Liver (tissue), 8 donors: ENCODE measurements at regions not wholly inside any gene's neighbourhood (a gene's known extent, or its start where the extent isn't known, plus 50 kb on each side); places are given as distances from the start of the nearest gene placed in this dataset.

Experiments
- DNase-seq: peaks from one replicate; pipeline ENCODE4 v3.0.0-alpha.2; 2017; ENCODE audit warnings: low spot score
- H3K27ac ChIP-seq, 2 donors: one replicate each; pipeline ENCODE4 v1.7.0; 2013; ENCODE audit warnings: inconsistent platforms in 2 of 2, low read length in 2 of 2, control low read depth in 1 of 2, low read depth in 1 of 2, mild to moderate bottlenecking in 1 of 2
- H3K27me3 ChIP-seq, 4 donors: one replicate each; pipeline versions ENCODE4 v1.6.1 to v1.7.0; 2013; ENCODE audit warnings: low read length in 3 of 4, inconsistent platforms in 1 of 4, mild to moderate bottlenecking in 1 of 4, moderate library complexity in 1 of 4; ENCODE audit not compliant: control insufficient read depth in 4 of 4, insufficient read depth in 4 of 4
- H3K36me3 ChIP-seq, 4 donors: one replicate each; pipeline versions ENCODE4 v1.6.1 to v1.7.0; 2013; ENCODE audit warnings: low read length in 3 of 4, mild to moderate bottlenecking in 3 of 4, low read depth in 1 of 4, moderate library complexity in 1 of 4; ENCODE audit not compliant: control insufficient read depth in 4 of 4, insufficient read depth in 3 of 4
- H3K4me1 ChIP-seq, 4 donors: one replicate each; pipeline versions ENCODE4 v1.6.1 to v1.7.0; 2013; ENCODE audit warnings: low read length in 3 of 4, mild to moderate bottlenecking in 3 of 4, moderate library complexity in 1 of 4; ENCODE audit not compliant: control insufficient read depth in 4 of 4, insufficient read depth in 4 of 4
- H3K4me3 ChIP-seq, 3 donors: one replicate each; pipeline versions ENCODE4 v1.6.1 to v1.7.0; 2013; ENCODE audit warnings: low read length in 3 of 3, control low read depth in 1 of 3, low read depth in 1 of 3, mild to moderate bottlenecking in 1 of 3
- H3K9ac ChIP-seq, 2 donors: one replicate each; pipeline ENCODE4 v1.7.0; 2013; ENCODE audit warnings: low read length in 2 of 2, mild to moderate bottlenecking in 2 of 2, moderate library complexity in 2 of 2, control low read depth in 1 of 2, low read depth in 1 of 2
- H3K9me3 ChIP-seq, 4 donors: one replicate each; pipeline versions ENCODE4 v1.6.1 to v1.7.0; 2013; ENCODE audit warnings: low read length in 3 of 4; ENCODE audit not compliant: control insufficient read depth in 4 of 4
- ATF3 ChIP-seq: IDR thresholded peaks from 2 replicates; pipeline ENCODE4 v1.6.1; 2016; ENCODE audit warnings: antibody characterized with exemption
- FOXA1 ChIP-seq: IDR thresholded peaks from 2 replicates; pipeline ENCODE4 v1.6.1; 2016; ENCODE audit warnings: antibody characterized with exemption
- GABPA ChIP-seq, 2 donors: IDR thresholded peaks in 1 of 2; conservative IDR thresholded peaks in 1 of 2; 2 replicates each; pipeline ENCODE4 v1.6.1; 2016; ENCODE audit warnings: antibody characterized with exemption in 2 of 2, mild to moderate bottlenecking in 1 of 2, moderate library complexity in 1 of 2
- HNF4A ChIP-seq, 2 donors: conservative IDR thresholded peaks; 2 replicates each; pipeline ENCODE4 v1.6.1; 2016; ENCODE audit warnings: antibody characterized with exemption in 2 of 2, mild to moderate bottlenecking in 2 of 2
- HNF4G ChIP-seq: IDR thresholded peaks from 2 replicates; pipeline ENCODE4 v1.6.1; 2016; ENCODE audit warnings: antibody characterized with exemption
- JUND ChIP-seq, 2 donors: IDR thresholded peaks; 2 replicates each; pipeline ENCODE4 v1.6.1; 2016; ENCODE audit warnings: antibody characterized with exemption in 2 of 2
- MAX ChIP-seq: IDR thresholded peaks from 2 replicates; pipeline ENCODE4 v1.6.1; 2016; ENCODE audit warnings: antibody characterized with exemption
- NR2F2 ChIP-seq: IDR thresholded peaks from 2 replicates; pipeline ENCODE4 v1.6.1; 2016; ENCODE audit warnings: antibody characterized with exemption
- RAD21 ChIP-seq, 2 donors: IDR thresholded peaks; 2 replicates each; pipeline ENCODE4 v1.6.1; 2016; ENCODE audit warnings: antibody characterized with exemption in 2 of 2, mild to moderate bottlenecking in 2 of 2
- REST ChIP-seq: IDR thresholded peaks from 2 replicates; pipeline ENCODE4 v1.6.1; 2016; ENCODE audit warnings: antibody characterized with exemption, mild to moderate bottlenecking
- TAF1 ChIP-seq: conservative IDR thresholded peaks from 2 replicates; pipeline ENCODE4 v1.6.1; 2016; ENCODE audit warnings: antibody characterized with exemption, mild to moderate bottlenecking
- YY1 ChIP-seq: IDR thresholded peaks from 2 replicates; pipeline ENCODE4 v1.6.1; 2016; ENCODE audit warnings: antibody characterized with exemption, mild to moderate bottlenecking
- WGBS: extraction: QIAGEN DNeasy Blood & Tissue Kit; methylation state at CpG from one replicate; pipeline ENCODE4 v1.1.7; 2013; 5-methylcytosine and 5-hydroxymethylcytosine counted together
- TF ChIP-seq, protein P1 (sequence below): fragments of 150-350 bp; IDR thresholded peaks from 2 replicates; pipeline ENCODE4 v1.5.1; 2017; ENCODE audit warnings: improper control_type of control experiment, low read depth, low read length; ENCODE audit not compliant: missing input control
- TF ChIP-seq, protein P2 (sequence below): IDR thresholded peaks from 2 replicates; pipeline ENCODE4 v1.6.1; 2016; ENCODE audit warnings: antibody characterized with exemption
- donor health status: healthy.
- donor health status: healthy.
- donor health status: healthy.
- donor health status: healthy.
- donor health status: healthy.

GRCh38 chr17:12310811-12311210 is 290.1 kb downstream of the MAP2K4 start:
- Histone ChIP-seq H3K27me3 (no peaks in the 10 kb centered on the region), H3K4me1 (no peaks in the 10 kb centered on the region), H3K9me3 (peaks cover 0 to 5% (median under 1%) of the 10 kb centered on the region in 4 donors), H3K9ac (no peak overlapping the region), H3K4me3 (no peak overlapping the region), H3K36me3 (no peaks in the 10 kb centered on the region), H3K27ac (no peak overlapping the region)
- no peak for DNase-seq
- TF ChIP-seq MAX: no peak
- TF ChIP-seq REST: no peak
- TF ChIP-seq FOXA1: no peak
- no peak for TF ChIP-seq RAD21 (IDR thresholded peaks at IDR 0.05)
- no peak for TF ChIP-seq ATF3
- no peak for TF ChIP-seq YY1
- TF ChIP-seq NR2F2: no peak
- TF ChIP-seq, protein P1, sequence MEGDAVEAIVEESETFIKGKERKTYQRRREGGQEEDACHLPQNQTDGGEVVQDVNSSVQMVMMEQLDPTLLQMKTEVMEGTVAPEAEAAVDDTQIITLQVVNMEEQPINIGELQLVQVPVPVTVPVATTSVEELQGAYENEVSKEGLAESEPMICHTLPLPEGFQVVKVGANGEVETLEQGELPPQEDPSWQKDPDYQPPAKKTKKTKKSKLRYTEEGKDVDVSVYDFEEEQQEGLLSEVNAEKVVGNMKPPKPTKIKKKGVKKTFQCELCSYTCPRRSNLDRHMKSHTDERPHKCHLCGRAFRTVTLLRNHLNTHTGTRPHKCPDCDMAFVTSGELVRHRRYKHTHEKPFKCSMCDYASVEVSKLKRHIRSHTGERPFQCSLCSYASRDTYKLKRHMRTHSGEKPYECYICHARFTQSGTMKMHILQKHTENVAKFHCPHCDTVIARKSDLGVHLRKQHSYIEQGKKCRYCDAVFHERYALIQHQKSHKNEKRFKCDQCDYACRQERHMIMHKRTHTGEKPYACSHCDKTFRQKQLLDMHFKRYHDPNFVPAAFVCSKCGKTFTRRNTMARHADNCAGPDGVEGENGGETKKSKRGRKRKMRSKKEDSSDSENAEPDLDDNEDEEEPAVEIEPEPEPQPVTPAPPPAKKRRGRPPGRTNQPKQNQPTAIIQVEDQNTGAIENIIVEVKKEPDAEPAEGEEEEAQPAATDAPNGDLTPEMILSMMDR: no peak
- TF ChIP-seq JUND (IDR thresholded peaks at IDR 0.05): no peak
- TF ChIP-seq, protein P2, sequence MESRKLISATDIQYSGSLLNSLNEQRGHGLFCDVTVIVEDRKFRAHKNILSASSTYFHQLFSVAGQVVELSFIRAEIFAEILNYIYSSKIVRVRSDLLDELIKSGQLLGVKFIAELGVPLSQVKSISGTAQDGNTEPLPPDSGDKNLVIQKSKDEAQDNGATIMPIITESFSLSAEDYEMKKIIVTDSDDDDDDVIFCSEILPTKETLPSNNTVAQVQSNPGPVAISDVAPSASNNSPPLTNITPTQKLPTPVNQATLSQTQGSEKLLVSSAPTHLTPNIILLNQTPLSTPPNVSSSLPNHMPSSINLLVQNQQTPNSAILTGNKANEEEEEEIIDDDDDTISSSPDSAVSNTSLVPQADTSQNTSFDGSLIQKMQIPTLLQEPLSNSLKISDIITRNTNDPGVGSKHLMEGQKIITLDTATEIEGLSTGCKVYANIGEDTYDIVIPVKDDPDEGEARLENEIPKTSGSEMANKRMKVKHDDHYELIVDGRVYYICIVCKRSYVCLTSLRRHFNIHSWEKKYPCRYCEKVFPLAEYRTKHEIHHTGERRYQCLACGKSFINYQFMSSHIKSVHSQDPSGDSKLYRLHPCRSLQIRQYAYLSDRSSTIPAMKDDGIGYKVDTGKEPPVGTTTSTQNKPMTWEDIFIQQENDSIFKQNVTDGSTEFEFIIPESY: no peak
- TF ChIP-seq TAF1: no peak
- no peak for TF ChIP-seq HNF4A (conservative IDR thresholded peaks at IDR 0.05)
- no peak for TF ChIP-seq HNF4G
- WGBS: 63% methylated on average over 1 of the region's 1 CpG

GRCh38 chr17:12312692-12313091 is 292.0 kb downstream of the MAP2K4 start:
- H3K27me3 ChIP-seq: peaks cover 0 to 3% (median 0%) of the 10 kb centered on the region in 4 donors
- H3K4me1 ChIP-seq: no peaks in the 10 kb centered on the region
- no peak overlapping the region for H3K9ac ChIP-seq
- H3K36me3 ChIP-seq: no peaks in the 10 kb centered on the region
- TF ChIP-seq YY1 (no peak), FOXA1 (no peak), GABPA (IDR thresholded peaks at IDR 0.05 in 1 of 2, conservative IDR thresholded peaks at IDR 0.05 in 1 of 2) (no peak), JUND (IDR thresholded peaks at IDR 0.05) (no peak)
- H3K4me3 ChIP-seq: no peak overlapping the region
- no peak for DNase-seq
- H3K27ac ChIP-seq: no peak overlapping the region
- H3K9me3 ChIP-seq: peaks cover 0 to 5% (median under 1%) of the 10 kb centered on the region in 4 donors
